Stimulated activated CD8-positive, alpha-beta memory T cell treated with anti-CD3 and anti-CD28 coated beads, Interleukin-15, amount 100 ng/mL, for 48 hours (primary cell): ENCODE measurements at regions not wholly inside any gene's neighbourhood (a gene's known extent, or its start where the extent isn't known, plus 50 kb on each side); places are given as distances from the start of the nearest gene placed in this dataset.

Source experiments
- DNase-seq, 2 donors: peaks; one replicate each; pipeline ENCODE4 v3.0.0-alpha.2; 2020; ENCODE audit warnings: low read depth in 2 of 2

GRCh38 chr4:38598489-38598888 lies 65.5 kb upstream of the KLF3 start:
- no peak for DNase-seq

- DNase-seq = no peak
These were observed 63.4 kb upstream of the KLF3 start for GRCh38 chr4:38600575-38600974.

- DNase-seq = no peak
These were observed 62.6 kb upstream of the KLF3 start for GRCh38 chr4:38601244-38601915.

GRCh38 chr4:38601916-38602291 lies 62.1 kb upstream of the KLF3 start:
- no peak for DNase-seq

GRCh38 chr4:38603652-38604051 lies 60.3 kb upstream of the KLF3 start:
- DNase-seq = no peak

GRCh38 chr4:38605181-38605752 lies 58.7 kb upstream of the KLF3 start:
- DNase-seq = no peak

GRCh38 chr4:38605753-38606586 lies 58.0 kb upstream of the KLF3 start:
- DNase-seq = no peak

GRCh38 chr4:38606587-38606905 lies 57.5 kb upstream of the KLF3 start:
- no peak for DNase-seq

GRCh38 chr4:38609614-38610013 lies 54.4 kb upstream of the KLF3 start:
- no peak for DNase-seq

- no peak for DNase-seq
These were observed 53.5 kb upstream of the KLF3 start for GRCh38 chr4:38610521-38610920.

- DNase-seq = no peak
These were observed 53.0 kb upstream of the KLF3 start for GRCh38 chr4:38610966-38611431.

GRCh38 chr4:38611676-38612075 lies 52.3 kb upstream of the KLF3 start:
- DNase-seq = no peak

GRCh38 chr4:38612646-38613414 lies 51.2 kb upstream of the KLF3 start:
- DNase-seq = no peak
